Inflammatory macrophage treated with lipopolysaccharide for 1 hour (primary cell): ENCODE measurements at regions not wholly inside any gene's neighbourhood (a gene's known extent, or its start where the extent isn't known, plus 50 kb on each side); places are given as distances from the start of the nearest gene placed in this dataset.

ENCODE experiments used
- DNase-seq, 2 donors: peaks; one replicate each; pipeline ENCODE4 v3.0.0-alpha.2; 2020 to 2022

GRCh38 chr2:138106606-138107005, 142.3 kb downstream of the HNMT start:
- no peak for DNase-seq

GRCh38 chr2:138107288-138107687, 143.0 kb downstream of the HNMT start:
- DNase-seq, result no peak

GRCh38 chr2:138110453-138111083, 146.3 kb downstream of the HNMT start:
- no peak for DNase-seq

- no peak for DNase-seq
Observed at GRCh38 chr2:138112536-138112935, 148.3 kb downstream of the HNMT start.

- DNase-seq, result no peak
Observed at GRCh38 chr2:138113871-138114525, 149.7 kb downstream of the HNMT start.

- DNase-seq, result no peak
Observed at GRCh38 chr2:138115666-138116065, 151.4 kb downstream of the HNMT start.

GRCh38 chr2:138116456-138116855, 152.2 kb downstream of the HNMT start:
- no peak for DNase-seq

DNA sequence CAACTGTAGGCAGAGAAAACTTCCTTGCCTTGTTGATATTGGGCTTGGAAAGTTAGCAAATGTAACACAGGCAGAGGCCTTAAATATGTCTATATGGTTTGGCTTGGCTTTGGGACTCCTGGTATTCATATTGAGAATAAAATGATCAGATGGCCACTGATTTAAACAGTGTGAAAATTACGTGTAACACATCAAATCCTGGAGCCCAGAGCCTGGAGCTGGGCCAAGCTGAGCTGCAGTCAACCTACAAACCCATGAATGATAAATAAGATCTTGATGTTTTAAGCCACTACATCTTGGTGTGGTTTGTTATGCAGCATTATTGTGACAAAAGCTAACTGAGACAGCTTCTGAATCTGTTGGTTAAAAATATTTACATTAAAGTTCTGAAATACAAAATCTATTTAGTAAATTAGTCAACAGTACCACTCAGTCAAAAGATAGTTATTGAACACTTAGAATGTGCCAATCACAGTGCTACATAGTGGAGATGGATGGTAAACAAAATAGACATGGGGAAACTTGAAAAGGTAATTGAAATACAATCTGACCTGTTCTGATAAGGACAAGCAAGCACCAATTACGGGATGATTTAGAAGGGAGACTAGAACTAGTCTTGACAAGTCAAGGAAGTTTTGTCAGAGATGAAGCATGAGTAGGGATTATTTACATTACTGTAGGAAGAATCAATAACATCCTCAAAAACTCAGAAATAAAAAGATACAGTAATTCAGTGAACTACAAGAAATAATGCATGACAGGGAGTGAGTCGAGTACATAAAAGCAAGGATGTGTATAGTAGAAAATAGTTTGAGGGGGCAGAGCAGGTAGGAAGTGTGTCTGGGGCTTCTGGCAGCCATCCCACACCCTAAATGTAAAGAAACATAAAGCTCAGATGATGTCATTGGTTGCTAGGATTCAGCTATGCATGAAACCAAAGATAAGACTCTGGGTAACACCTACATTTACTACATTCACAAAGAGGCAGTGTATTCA, 157.7 kb downstream of the HNMT start:
- no peak for DNase-seq

DNA sequence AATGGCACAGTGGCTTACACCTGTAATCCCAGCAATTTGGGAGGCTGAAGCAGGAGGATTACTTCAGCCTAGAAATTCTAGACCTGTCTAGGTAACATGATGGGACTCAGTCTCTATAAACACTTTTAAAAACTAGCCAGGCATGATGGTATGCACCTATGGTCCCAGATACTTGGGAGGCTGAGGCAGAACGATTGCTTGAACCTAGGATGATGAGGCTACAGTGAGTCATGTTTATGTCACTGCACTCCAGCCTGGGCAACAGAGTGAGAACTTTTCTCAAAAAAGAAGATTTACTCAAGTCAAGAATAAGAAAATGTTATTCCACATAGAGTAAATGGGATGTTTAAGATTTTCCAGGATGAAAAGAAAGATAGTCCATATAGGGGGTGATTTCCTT, 158.6 kb downstream of the HNMT start:
- DNase-seq, result no peak

- DNase-seq, result no peak
Observed at GRCh38 chr2:138123741-138124140, 159.5 kb downstream of the HNMT start.

GRCh38 chr2:138124521-138124920, 160.2 kb downstream of the HNMT start:
- no peak for DNase-seq

DNA sequence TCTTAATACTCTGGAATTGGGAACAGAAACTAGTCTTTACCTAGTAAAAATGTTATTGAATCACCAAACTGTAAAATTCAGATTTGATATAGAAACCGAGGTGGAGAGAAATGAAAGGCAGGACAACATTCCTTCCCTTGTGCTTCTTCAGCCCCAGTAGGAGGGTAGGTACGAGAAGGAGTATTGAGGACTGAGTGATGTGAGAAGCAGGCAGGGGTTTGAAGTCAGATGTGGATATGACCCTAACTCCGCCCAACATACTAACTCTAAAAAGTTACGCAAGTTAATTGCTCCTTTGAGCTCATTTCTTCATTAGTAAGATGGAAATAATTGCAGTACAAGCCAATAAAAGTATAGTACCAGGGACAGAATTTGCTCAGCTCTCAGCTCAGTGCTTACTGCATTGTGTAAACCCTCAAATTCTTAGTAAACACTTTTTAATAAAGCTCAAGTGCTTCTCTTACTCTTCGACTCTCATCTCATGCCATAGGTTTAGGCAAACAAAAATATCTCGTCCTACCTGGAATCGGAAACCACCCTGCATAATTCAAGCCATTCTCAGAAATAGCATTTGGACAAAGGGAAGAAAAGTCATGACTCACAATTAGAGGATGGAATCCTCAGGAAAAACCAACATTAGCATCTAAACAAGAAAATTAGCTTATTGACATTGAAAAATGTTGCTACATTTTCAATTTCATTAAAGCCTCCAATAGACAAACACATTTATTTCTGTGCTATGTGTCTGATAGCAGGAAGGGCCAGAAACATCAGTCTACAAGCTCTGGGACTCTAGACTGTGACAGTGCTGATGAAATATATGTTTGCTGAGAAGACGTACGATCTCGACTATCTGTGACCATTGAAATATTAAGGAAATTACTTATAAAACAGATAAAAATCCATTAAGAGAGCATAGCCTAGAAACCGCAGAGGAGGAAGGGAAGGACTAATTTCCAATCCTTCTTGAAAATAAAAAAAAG, 161.3 kb downstream of the HNMT start:
- DNase-seq, result no peak

GRCh38 chr2:138132108-138132507, 167.8 kb downstream of the HNMT start:
- DNase-seq, result no peak

- peak in 1 of 2 donors; percentile 4 for DNase-seq
Observed at GRCh38 chr2:138137949-138138348, 173.7 kb downstream of the HNMT start.

GRCh38 chr2:138147796-138148195, 183.5 kb downstream of the HNMT start:
- DNase-seq, result no peak

GRCh38 chr2:138155304-138155703, 191.0 kb downstream of the HNMT start:
- DNase-seq, result no peak

GRCh38 chr2:138157372-138157771, 193.1 kb downstream of the HNMT start:
- DNase-seq, result no peak

DNA sequence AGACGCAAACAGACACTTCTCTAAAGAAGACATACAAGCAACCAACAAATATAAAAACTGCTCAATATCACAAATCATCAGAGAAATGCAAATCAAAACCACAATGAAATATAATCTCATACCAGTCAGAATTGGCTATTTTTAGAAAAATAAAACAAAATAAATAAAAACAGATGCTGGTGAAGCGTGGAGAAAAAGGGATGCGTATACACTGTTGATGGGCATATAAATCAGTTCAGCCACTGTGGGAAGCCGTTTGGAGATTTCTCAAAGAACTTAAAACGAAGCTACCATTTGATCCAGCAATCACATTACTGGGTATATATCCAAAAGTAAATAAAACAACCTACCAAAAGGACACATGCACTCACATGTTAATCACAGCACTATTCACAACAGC, 206.2 kb downstream of the HNMT start:
- DNase-seq, result no peak

DNA sequence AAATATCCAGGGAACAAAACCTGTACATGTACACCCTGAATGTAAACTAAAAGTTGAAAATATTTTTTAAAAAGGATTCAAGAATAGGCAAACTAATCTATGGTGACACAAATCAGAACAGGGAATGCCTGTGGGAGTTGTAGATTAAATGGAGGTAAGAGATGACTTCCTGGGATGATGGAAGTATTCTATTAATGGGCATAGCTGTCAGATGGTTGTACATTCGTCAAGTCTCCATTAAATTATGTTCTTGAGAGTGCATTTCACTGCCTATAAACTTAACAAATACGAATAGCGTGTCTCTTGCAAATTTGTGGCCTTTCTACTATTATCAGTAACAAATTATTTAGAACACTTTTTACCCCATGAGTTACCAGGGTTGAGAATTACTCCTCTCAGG, 207.0 kb downstream of the HNMT start:
- no peak for DNase-seq

DNA sequence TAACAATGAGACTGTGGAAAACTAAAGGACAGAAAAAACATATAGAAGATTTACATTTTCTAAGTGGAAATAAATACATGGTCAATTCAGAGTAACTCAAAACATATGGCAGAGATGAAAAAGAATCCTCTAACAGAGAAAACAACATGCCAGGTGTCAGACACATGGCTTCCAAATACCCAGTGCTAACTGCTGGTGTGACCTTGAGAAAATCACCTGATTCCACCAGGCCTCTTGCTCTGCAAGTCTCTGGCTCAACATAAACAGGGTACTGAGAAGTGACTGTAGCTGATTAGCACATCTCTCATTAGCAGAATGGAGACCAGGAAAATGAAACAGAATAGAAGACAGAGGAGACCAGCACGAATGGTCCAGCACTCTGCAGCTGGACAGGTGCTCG, 210.8 kb downstream of the HNMT start:
- DNase-seq, result no peak

GRCh38 chr2:138176862-138177439, 212.7 kb downstream of the HNMT start:
- no peak for DNase-seq

DNA sequence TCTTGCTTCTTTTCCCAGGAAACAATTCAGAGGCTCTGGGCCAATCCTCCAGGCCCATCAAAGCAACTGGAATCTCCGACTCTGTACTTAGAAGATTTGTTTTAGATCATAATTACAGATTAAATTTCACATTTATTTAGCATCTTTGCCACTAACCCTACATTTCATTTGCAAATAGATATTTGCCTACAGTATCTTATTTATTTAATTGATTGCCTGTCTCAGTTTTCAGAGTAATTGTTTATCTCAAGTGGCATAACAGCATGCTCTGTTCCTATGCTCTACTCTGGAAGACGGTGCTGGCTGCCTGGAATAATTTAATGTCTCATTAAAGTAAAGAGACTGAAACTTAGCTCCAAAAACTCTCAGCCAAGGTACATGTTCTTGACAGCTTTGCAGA, 213.4 kb downstream of the HNMT start:
- DNase-seq, result no peak
